ENCODE measurements at regions not wholly inside any gene's neighbourhood (a gene's known extent, or its start where the extent isn't known, plus 50 kb on each side); places are given as distances from the start of the nearest gene placed in this dataset.
"Not testable (repeated sequence)": the region's sequence is repeated elsewhere in the genome, so short reads cannot be mapped to it uniquely, and the experiment has no call there.

DNA sequence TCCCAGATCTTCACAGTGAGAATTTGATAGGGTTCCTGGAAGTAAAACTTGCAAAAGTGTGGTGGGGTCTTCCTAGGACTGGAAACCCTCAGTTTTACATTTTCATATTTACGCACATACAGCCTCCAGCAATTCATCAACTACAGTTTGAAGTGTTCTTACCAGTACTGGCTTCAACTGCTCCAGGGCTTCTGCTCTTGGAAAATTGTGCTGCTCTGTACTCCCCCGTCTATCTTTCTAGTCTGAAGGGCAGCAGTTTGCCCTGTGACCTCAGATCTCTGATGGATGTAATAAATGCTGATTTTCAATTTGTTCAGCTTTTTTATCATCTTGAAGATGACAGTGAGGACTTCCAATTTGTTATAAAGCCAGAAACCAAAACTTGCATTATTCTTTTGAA, 458.9 kb upstream of the FSTL5 start:
- DNase-seq (ENCODE audit: low spot score) = no peak

DNA sequence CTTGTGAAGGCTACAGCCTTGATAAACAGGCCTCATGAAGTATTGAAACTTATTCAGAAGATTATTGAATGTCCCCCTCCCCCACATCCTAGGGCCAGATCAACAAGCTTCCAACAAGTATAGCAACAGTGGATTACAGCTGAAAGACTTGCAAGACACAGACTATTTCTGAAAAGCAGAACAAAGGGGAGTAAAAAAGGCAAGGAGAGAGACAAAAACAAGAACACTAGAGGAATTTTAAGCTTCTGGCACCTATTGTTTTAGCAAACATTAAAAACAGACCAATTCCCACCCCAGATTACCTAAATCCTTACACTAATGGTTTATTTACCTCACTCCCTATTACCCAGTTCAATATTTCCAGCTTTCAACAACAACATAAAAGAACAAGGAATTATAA, 446.3 kb upstream of the FSTL5 start:
- no peak for DNase-seq (ENCODE audit: low spot score)

DNA sequence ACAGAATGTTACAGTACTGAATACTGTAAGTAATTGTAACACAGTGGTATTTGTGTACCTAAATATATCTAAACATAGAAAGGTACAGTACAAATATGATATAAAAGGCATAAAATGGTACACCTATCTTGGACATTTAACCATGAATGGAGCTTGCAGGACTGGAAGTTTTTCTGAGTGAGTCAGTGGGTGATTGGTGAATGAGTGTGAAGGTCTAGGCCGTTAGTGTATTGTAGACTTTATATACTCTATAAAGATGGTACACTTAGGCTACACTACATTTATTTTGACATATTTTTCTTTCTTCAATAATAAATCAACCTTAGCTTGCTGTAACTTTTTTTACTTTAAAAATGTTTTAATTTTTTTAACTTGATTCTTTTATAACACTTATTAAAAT, 422.5 kb upstream of the FSTL5 start:
- DNase-seq (ENCODE audit: low spot score) = no peak

DNA sequence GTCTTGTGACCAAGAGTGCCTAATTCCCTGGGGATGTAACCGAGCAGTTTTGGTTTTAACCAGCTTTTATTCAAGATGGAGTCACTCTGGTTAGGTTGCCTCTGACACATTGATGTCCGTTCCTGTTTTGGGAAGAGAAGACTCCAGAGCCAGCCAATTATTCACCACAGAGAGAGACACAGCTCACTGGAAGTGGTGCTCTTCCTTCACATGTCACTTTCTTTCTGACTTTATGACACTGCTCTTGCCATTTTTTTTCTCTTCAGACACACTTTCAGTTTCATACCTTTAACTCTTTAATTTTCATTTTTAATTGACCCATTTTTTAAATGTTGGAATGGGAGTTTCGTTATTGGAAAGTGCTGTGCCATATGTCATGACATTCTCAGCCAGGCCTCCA, 418.4 kb upstream of the FSTL5 start:
- DNase-seq (ENCODE audit: low spot score) = no peak

DNA sequence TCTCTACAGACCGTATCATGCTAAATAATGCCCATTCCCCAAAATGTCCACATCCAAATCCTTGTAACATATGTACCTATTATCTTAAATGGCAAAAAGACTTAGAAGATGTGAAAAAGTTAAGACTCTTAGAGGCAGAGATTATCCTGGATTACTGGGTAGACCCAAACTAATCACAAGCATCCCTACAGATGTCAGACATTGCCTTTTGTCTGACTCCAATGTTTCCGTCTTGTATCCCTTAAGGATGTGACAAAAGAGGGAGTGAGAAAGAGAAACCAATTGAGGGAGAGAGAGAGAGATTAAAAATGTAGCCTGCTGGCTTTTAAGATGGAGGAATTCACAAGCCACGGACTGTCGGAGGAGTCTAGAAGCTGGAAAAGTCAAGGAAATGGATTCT, 401.9 kb upstream of the FSTL5 start:
- no peak for DNase-seq (ENCODE audit: low spot score)

DNA sequence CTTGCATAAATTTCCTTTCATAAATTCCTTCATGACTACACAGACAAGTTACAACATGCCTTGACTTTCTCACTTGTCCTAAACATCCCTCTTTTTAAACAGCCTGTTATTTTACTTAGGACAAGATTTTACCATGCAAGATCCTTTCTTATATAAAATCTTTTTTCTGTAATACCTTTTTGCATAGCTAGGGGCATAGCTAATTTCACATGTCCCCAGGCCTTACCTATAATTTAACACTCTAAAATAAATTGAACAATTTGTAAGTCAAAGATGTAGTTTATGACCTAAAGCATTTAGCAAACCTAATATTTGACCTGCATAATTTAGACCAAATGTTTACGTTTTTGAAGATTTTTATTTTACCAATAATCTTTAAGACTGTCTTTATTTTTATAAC, 396.3 kb upstream of the FSTL5 start:
- no peak for DNase-seq (ENCODE audit: low spot score)

DNA sequence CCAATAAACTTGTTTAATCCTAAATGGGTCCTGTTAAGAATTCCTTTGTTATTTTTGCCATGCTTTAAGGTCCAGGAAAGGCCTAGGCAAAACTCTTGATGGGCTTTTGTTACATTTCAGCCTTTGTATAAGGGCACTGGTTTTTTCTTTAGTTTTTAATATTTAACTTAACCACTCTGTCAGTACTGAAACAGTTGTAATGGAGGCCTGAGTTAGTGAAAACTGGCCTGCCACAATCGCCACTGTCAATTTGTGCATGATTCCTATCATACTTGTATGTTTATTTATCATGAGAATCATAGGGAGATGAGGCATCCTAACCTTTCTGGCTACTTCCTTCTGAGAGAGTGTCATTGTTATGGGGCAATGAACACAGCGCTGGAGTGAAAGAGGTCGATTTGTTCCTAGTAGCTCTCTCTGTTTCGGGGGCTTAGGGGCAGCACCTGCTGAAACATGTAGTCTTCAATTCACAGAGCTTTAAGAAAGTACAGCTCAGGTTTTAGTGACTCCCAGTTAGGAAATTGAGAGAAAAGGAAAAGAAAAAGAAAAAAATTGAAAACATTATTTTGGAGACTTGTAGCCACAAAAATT, 393.8 kb upstream of the FSTL5 start:
- DNase-seq (ENCODE audit: low spot score) = no peak

DNA sequence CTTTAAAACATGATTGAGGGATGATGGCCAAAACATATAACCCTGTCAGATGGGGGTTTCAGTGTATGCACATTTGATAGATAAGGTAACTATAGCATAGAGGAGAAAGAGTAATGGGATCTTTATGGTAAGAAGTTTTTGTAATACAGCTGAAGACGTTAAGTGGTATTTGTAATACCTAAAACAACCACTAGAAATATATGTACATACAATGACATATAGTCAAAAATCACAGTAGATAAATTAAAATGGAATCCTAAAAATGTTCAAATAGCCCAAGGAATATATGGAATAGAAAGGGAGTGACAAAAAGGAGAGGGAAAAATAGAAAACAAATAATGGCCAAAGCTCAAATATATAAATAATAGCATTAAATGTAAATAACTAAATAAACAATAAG, 371.3 kb upstream of the FSTL5 start:
- no peak for DNase-seq (ENCODE audit: low spot score)

DNA sequence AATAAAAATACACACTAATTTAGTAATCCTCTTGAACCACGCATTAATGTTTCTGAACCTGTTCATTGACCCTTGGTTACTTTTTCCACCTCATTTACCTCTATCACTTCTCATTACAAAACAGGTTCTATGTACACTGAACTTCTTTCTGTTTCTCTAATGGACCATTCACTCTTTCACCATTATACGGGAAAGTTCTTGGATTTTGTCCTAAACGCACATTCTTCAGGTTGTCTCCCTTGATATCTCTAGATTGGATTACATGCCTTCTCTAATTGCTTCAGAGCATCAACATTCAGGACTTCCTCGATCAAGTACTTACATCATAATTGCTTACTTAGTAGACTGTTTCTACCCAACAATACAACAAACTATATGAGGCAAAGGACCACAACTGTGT, 359.4 kb upstream of the FSTL5 start:
- no peak for DNase-seq (ENCODE audit: low spot score)

DNA sequence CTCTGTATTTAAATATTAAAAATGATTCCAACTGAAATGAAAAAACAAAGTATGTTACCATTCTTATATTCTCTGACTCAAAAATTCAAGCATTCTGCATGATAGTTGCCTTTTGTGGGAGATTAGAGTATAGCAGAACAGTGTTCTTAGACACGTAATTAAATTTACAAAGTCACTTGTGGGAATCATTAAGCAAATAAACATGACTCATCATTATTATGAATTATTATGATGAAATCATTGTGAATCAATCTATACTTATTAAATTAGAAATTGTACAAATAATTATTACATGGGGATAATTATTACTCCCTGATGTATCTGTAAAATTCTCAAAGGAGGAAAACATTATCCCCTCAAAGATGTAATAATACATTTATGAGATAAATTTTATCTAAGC, 358.9 kb upstream of the FSTL5 start:
- no peak for DNase-seq (ENCODE audit: low spot score)

DNA sequence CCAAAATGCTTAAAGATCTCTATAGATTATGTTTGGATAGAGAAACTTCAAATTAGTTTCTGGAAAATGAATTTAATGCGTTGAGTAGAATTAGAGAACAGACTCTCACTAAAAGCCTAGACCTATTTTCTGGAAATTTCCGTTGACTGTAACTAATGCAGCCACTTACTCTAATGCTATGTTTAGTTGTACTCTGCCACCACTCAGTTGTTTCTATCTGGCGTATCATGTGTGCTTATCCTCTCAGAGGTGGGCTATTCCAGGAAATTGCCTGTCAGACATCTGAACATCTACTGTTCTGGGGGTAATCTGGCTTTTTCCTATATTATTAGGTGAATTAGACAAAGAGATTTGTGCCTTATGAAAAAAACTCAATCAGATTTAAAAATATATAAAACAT, 347.1 kb upstream of the FSTL5 start:
- DNase-seq (ENCODE audit: low spot score) = no peak

DNA sequence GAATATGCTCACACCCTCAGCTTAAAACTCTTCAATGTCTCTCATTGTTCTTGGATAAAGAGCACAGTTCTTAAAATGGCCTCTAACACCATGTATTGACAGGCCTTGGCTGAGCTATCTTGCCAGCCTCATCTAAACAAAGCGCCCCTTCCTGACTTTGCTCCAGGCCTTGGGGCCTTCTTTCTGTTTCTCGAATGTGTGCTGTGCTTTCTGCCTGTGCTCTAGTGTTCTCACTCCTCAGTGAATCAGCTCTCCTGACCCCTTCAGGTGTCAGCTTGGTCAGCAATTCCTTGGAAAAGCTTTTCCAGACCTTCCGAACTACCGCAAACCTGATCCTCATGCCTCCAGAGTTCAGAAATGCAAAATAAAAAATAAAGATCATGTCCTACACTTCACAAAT, 346.3 kb upstream of the FSTL5 start:
- DNase-seq (ENCODE audit: low spot score) = no peak

DNA sequence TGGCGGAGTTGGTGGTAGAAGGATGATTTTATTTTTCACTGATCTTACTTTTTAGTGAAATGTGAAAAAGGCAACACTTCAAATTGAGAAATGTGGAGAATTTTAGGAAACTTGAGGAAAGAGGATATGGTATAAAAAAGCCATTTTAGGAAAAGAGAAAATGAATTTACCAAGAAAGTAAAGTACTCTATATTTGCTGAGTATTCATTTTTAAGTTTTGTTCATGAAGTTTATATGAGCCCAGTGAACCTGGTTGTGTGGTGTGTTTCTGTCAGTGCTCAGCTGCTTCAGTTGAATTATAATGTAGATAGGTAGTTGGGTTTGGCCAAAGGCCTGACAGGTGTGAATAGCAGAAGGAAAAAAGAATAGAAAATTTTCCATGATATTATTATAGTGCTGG, 345.5 kb upstream of the FSTL5 start:
- DNase-seq (ENCODE audit: low spot score) = no peak

DNA sequence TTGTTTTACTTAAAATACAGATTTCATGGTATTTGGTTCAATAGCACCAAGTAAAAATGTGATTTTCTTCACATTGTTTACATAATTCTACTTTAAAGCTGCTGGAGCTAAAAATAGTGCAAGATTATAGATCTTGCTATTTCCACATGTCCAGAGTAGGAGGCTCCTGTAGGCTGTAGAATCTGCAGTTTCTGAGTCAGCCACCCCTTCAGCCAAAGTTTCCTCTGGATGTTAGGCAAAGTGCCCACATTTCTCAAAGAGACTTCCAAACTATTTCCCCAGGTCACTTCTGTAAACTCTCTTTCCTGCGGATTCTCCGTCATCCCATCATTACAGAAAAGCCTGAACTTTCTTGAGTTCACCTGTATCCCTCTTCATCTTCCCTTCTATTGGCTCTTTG, 342.5 kb upstream of the FSTL5 start:
- DNase-seq (ENCODE audit: low spot score) = no peak

DNA sequence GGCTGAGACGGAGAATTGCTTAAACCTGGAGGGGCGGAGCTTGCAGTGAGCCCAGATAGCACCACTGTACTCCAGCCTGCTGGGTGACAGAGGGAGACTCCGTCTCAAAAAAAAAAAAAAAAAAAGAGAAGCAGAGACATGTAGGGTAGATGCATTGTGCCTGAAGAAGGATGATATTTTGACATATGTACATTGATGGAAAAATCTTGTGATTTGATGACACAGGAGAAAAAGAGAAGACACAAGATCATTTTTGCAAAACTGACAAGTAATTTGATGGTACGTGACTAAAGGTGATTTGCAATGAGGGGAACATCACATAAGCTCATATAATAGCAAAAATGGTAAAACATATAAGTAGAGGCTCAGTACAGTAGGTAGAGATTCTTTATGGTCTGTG, 340.1 kb upstream of the FSTL5 start:
- DNase-seq (ENCODE audit: low spot score) = no peak

DNA sequence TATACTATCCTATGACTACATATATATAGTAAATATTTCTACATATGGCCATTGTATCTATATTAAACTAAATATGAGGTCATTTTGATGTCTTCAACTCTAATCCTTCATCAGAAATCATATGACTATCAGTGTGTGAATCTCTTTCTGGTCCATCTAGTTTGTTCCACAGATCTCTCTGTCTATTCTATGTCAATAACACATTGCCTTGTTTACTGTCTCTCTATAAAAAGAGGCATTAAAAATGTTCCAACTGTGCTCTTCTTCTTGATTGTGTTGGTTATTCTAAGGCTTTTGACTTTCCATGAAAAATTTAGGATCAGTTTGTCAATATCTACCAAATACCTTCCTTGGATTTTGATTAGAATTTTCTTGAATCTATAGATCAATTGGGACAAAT, 338.3 kb upstream of the FSTL5 start:
- DNase-seq (ENCODE audit: low spot score) = no peak

DNA sequence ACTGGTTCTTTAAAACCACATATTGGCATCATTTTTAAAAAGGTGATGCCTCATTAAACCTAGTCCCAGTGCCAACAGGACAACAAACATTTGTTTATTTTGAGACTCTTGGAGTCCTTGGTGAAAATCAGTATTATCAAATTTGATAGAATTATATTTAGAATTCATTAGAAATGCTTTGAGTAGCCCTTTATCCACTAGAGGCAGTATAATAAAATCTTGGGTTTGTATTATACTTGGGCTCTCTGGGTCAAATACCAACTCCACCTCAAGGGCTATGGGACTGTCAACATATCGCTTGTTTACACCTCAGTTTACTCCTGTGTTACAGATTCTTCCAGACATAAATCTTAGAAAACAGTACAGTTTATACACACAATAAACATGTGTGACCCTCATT, 335.7 kb upstream of the FSTL5 start:
- no peak for DNase-seq (ENCODE audit: low spot score)

DNA sequence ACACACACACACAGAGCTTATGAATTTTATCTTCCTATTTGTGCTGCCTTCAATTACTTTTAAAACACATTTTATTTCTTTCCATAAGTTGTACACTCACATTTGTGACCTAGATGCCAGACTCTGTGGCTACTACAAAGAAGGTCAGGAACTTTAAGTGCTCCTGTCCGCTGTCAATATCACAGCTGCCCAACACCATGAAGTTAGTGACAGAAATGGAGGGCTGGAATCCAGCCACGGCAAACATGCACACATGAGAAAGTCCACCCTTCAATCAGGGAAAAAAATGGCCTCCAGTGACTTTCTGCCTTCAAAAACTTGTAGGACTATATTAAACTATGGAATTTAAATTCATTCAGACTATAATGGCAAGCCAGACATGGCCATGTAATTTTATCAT, 334.4 kb upstream of the FSTL5 start:
- DNase-seq (ENCODE audit: low spot score) = no peak

DNA sequence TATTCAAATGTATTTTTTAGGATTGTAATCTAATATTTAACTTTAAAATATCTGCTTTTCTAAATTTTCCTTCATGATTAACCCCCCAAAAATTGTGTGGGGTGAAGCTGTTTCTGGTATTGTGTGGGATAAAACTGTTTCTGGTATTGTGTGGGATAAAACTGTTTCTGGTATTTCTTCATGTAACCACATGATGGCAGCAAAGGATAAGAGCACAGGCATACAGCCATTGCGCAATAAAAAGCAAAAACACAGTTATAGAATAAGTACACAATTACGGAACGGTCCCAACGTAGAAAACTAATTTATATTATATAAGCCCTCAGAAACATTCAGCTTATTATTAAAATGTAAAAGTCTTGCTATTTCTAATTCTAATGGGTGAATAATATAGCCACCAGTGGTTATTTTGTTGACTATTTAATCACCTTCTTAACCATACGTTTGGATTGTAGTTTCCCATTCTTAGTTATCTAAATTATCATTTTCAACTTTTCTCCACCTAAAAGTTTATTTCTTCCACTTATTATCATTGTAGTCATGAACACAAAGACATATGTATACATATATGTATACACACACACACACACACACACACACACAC, 333.9 kb upstream of the FSTL5 start:
- DNase-seq (ENCODE audit: low spot score) = peak; percentile 39

DNA sequence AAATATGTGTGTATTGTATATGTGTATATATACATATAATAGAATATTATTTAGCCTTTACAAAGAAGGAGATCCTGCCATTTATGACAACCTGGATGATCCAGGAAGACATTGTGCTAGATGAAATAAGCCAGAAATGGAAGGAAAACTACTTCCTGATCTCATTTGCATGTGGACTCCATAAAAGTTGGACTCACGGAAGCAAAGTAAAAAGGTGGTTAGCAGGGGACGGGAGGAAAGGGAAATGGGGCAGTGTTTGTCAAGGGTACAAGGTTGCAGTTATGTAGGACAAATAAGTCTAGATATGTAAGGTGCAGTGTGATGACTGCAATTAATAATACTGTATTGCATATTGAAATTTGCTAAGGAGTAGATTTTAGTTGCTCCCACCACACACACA, 331.1 kb upstream of the FSTL5 start:
- DNase-seq (ENCODE audit: low spot score) = no peak

DNA sequence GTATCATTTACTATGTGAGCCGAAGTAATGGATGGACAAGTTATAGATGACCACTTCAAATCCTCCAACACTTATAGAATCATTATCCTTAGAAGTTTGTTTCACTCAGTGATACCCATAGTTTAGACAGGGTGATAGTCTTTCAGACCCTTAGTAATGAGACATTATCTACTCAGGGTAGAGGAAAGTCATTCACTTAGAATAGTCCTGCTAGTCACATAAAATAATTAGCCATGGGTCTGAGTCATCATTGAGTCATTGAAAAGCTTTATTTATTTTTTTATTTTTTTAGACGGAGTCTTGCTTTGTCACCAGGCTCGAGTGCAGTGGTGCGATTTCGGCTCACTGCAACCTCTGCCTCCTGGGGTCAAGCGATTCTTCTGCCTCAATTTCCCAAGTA, 321.7 kb upstream of the FSTL5 start:
- DNase-seq (ENCODE audit: low spot score) = no peak

DNA sequence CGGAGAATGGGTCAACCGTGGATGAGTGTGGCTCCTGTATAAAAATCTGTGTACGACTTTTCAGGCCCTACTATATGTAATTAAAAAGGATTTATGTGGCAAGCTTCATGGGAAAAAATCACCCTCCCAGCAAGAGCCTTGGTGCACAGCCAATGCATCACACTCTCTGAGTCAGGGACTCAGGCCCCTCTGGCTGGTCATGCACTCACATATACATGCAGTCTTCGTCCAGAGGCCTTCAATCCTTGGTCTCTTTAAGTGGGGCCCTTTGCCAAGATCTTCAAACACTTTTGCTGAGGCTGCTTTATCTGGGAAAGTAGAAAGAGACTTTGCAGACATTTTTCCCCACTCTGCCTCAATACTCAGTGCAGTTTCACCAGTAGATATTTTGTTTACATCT, 311.4 kb upstream of the FSTL5 start:
- no peak for DNase-seq (ENCODE audit: low spot score)

DNA sequence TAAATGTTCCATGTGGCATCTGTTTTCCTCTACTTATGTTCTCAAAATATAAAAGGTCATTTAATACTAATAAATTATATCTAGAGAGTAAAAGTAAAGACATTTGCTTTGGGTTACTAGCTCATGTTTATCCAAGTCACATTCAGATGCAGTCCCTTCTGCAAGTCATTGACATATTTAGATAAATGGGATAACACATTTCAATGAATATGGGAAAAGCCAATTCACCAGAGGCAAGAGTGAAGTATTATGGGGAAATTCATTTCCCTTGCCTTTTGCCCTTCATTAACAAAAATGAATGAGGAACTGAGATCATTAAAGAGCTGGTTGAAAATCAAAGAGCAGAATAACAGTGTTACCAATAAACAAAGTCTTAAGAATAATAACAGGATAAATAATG, 306.2 kb upstream of the FSTL5 start:
- DNase-seq (ENCODE audit: low spot score) = no peak

DNA sequence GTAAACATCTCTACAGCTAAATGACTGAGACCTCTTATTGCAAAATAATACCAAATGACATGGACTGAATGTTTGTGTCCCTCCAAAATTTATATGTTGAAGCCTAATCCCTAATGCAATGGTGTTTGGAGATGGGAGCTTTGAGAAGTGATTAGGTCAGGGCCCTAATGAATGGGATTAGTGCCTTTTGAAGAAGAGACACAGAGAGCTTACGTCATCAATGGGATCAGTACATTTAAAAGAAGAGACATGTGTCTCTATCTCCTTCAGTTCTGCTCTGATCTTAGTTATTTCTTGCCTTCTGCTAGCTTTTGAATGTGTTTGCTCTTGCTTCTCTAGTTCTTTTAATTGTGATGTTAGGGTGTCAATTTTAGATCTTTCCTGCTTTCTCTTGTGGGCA, 301.6 kb upstream of the FSTL5 start:
- DNase-seq (ENCODE audit: low spot score) = not testable (repeated sequence)

DNA sequence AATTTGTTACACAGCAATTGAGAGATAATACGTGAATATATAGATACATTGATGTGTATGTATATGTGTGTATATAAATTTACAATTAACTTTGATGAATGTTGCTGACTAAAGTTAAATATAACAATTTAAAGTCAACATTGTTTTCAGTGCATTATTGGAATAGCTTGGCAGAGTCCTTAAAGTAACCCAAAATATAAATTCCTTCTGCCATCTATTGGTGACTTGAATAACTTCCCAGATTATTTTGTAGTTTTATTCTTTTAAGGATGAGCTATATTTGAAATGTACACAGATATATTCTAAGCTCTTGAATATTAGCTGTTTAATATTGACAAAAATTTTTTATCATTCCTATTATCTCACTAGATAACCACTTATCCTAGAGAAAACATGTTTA, 298.2 kb upstream of the FSTL5 start:
- no peak for DNase-seq (ENCODE audit: low spot score)
